H1 (cell line): ENCODE measurements at regions not wholly inside any gene's neighbourhood (a gene's known extent, or its start where the extent isn't known, plus 50 kb on each side); places are given as distances from the start of the nearest gene placed in this dataset.

Experiments used
- CTCF ChIA-PET: fragments of 300-600 bp; sonication (Branson Sonifier 250); formaldehyde crosslinking; loops from one replicate; lab custom pipeline; 2021; ENCODE audit not compliant: partially characterized antibody; lab: Charles Lee
- POLR2A ChIA-PET: fragments of 300-600 bp; sonication (Branson Sonifier 250); formaldehyde crosslinking; loops from one replicate; lab custom pipeline; 2021; ENCODE audit warnings: inconsistent platforms; ENCODE audit not compliant: partially characterized antibody; lab: Charles Lee
- DNase-seq, 2 experiments: peaks; one replicate each; pipeline versions ENCODE4 v3.0.0 to v3.0.0-alpha.2; 2010 to 2022; ENCODE audit warnings: low spot score in 2 of 2, low read depth in 1 of 2, mixed read lengths in 1 of 2
- FAIRE-seq: peaks from 2 replicates; lab custom pipeline; 2011; peaks lifted over from hg19 to GRCh38; lab: Jason Lieb, UNC
- H2AFZ ChIP-seq: 2 replicates; pipeline ENCODE4 v1.8.1; 2012; ENCODE audit warnings: low read length, inconsistent platforms
- H2AK5ac ChIP-seq: 2 replicates; pipeline ENCODE4 v1.6.1; 2013; ENCODE audit warnings: low read depth, low read length
- H2BK120ac ChIP-seq: replicated peaks from 2 replicates; pipeline ENCODE3; 2013; ENCODE audit warnings: low read depth, low read length, inconsistent platforms
- H2BK12ac ChIP-seq: 2 replicates; pipeline ENCODE4 v1.6.1; 2013; ENCODE audit warnings: low read depth, low read length
- H2BK15ac ChIP-seq: 2 replicates; pipeline ENCODE4 v1.6.1; 2013; ENCODE audit warnings: low read length
- H2BK20ac ChIP-seq: 2 replicates; pipeline ENCODE4 v1.6.1; 2013; ENCODE audit warnings: low read length
- H2BK5ac ChIP-seq: 2 replicates; pipeline ENCODE4 v1.6.1; 2013; ENCODE audit warnings: low read depth, low read length
- H3K14ac ChIP-seq: 2 replicates; pipeline ENCODE4 v1.6.1; 2013; ENCODE audit warnings: inconsistent platforms; ENCODE audit not compliant: insufficient read length
- H3K18ac ChIP-seq: 2 replicates; pipeline ENCODE4 v1.6.1; 2013; ENCODE audit warnings: low read length; ENCODE audit errors: extremely low read depth
- H3K23ac ChIP-seq: 2 replicates; pipeline ENCODE4 v1.6.1; 2013; ENCODE audit warnings: inconsistent platforms; ENCODE audit not compliant: insufficient read length
- H3K23me2 ChIP-seq: 2 replicates; pipeline ENCODE4 v1.6.1; 2013; ENCODE audit warnings: low read depth, low read length
- H3K27ac ChIP-seq: 2 replicates; pipeline ENCODE4 v1.6.1; 2011; ENCODE audit warnings: low read depth, low read length, inconsistent platforms
- H3K27me3 ChIP-seq, 4 experiments: replicated peaks in 1 of 4; 1 replicate in 1 of 4; 2 replicates in 3 of 4; pipeline versions ENCODE4 v1.6.1 to v1.8.1; 2011 to 2013; ENCODE audit warnings: low read length in 3 of 4, mild to moderate bottlenecking in 3 of 4, inconsistent platforms in 2 of 4, mixed read lengths in 2 of 4, moderate library complexity in 1 of 4; ENCODE audit not compliant: control insufficient read depth in 3 of 4, insufficient read depth in 3 of 4; ENCODE audit errors: extremely low read depth in 1 of 4
- H3K36me3 ChIP-seq, 4 experiments: 2 replicates each; pipeline versions ENCODE4 v1.6.1 to v1.8.1; 2011 to 2013; ENCODE audit warnings: mild to moderate bottlenecking in 4 of 4, low read length in 3 of 4, moderate library complexity in 2 of 4, control low read depth in 1 of 4, inconsistent platforms in 1 of 4; ENCODE audit not compliant: insufficient read depth in 4 of 4, control insufficient read depth in 2 of 4
- H3K4ac ChIP-seq: replicated peaks from 2 replicates; pipeline ENCODE3; 2013; ENCODE audit warnings: low read length, low read depth, mixed read lengths, inconsistent platforms; ENCODE audit not compliant: insufficient read length
- H3K4me1 ChIP-seq, 4 experiments: replicated peaks in 1 of 4; 1 replicate in 1 of 4; 2 replicates in 3 of 4; pipeline versions ENCODE4 v1.6.1 to v1.8.1; 2011 to 2013; ENCODE audit warnings: low read length in 3 of 4, inconsistent platforms in 2 of 4, mixed read lengths in 1 of 4; ENCODE audit not compliant: insufficient read depth in 4 of 4, control insufficient read depth in 3 of 4
- H3K4me2 ChIP-seq, 2 experiments: 2 replicates each; pipeline versions ENCODE4 v1.6.1 to v1.8.1; 2011 to 2013; ENCODE audit warnings: low read depth in 2 of 2, low read length in 2 of 2, control low read depth in 1 of 2, inconsistent platforms in 1 of 2, mild to moderate bottlenecking in 1 of 2; ENCODE audit not compliant: insufficient read depth in 1 of 2
- H3K4me3 ChIP-seq, 4 experiments: fragments of 200-600, 300-600 bp in 1 of 4; sonication (generic), shearing (Covaris generic), sonication (Bioruptor Twin) in 1 of 4; 2 replicates each; pipeline versions ENCODE4 v1.5.1 to v1.8.1; 2011 to 2016; ENCODE audit warnings: low read length in 4 of 4, low read depth in 3 of 4, control low read depth in 2 of 4, inconsistent platforms in 2 of 4, mild to moderate bottlenecking in 2 of 4, mixed read lengths in 1 of 4, moderate library complexity in 1 of 4; ENCODE audit not compliant: insufficient read depth in 2 of 4; ENCODE audit errors: extremely low read depth in 1 of 4
- H3K56ac ChIP-seq: replicated peaks from 2 replicates; pipeline ENCODE3; 2013; ENCODE audit warnings: low read depth, mild to moderate bottlenecking, mixed read lengths, low read length, inconsistent platforms; ENCODE audit not compliant: insufficient read length
- H3K79me1 ChIP-seq: 2 replicates; pipeline ENCODE4 v1.6.1; 2013; ENCODE audit warnings: low read depth, low read length, control low read depth
- H3K79me2 ChIP-seq, 2 experiments: 2 replicates each; pipeline versions ENCODE4 v1.6.1 to v1.8.1; 2012 to 2013; ENCODE audit warnings: low read length in 2 of 2, mild to moderate bottlenecking in 2 of 2, inconsistent platforms in 1 of 2; ENCODE audit not compliant: insufficient read depth in 2 of 2, control insufficient read depth in 1 of 2
- H3K9ac ChIP-seq, 4 experiments: replicated peaks in 1 of 4; 1 replicate in 1 of 4; 2 replicates in 3 of 4; pipeline versions ENCODE4 v1.6.1 to v1.8.1; 2011 to 2013; ENCODE audit warnings: low read depth in 3 of 4, low read length in 3 of 4, control low read depth in 2 of 4, mild to moderate bottlenecking in 2 of 4, moderate library complexity in 2 of 4, inconsistent platforms in 1 of 4; ENCODE audit errors: extremely low read depth in 1 of 4
- H3K9me3 ChIP-seq, 2 experiments: 2 replicates each; pipeline versions ENCODE4 v1.6.1 to v1.8.1; 2012 to 2013; ENCODE audit warnings: mild to moderate bottlenecking in 2 of 2, moderate library complexity in 2 of 2, control low read depth in 1 of 2, inconsistent platforms in 1 of 2, low read depth in 1 of 2, low read length in 1 of 2, mixed read lengths in 1 of 2; ENCODE audit not compliant: insufficient read depth in 2 of 2
- H4K20me1 ChIP-seq, 2 experiments: replicated peaks in 1 of 2; 2 replicates each; pipeline versions ENCODE3 to v1.8.1; 2011 to 2013; ENCODE audit warnings: inconsistent platforms in 2 of 2, low read length in 2 of 2, mild to moderate bottlenecking in 1 of 2; ENCODE audit not compliant: insufficient read depth in 2 of 2, control insufficient read depth in 1 of 2
- H4K5ac ChIP-seq: 2 replicates; pipeline ENCODE4 v1.6.1; 2013; ENCODE audit warnings: low read length, low read depth, mixed read lengths, inconsistent platforms; ENCODE audit not compliant: insufficient read length
- H4K8ac ChIP-seq: 2 replicates; pipeline ENCODE4 v1.8.0; 2013; ENCODE audit warnings: mild to moderate bottlenecking, moderate library complexity, low read length, inconsistent platforms; ENCODE audit not compliant: insufficient read depth; ENCODE audit errors: extremely low read depth
- H4K91ac ChIP-seq: replicated peaks from 2 replicates; pipeline ENCODE3; 2013; ENCODE audit warnings: low read length, mixed read lengths, inconsistent platforms; ENCODE audit not compliant: insufficient read length
- EGR1 ChIP-seq: IDR thresholded peaks from 2 replicates; pipeline ENCODE4 v1.6.1; 2011; ENCODE audit warnings: low read depth, low read length, borderline replicate concordance
- EP300 ChIP-seq, 2 experiments: IDR thresholded peaks; 1 replicate in 1 of 2; 2 replicates in 1 of 2; pipeline ENCODE4 v1.6.1; 2011 to 2012; ENCODE audit warnings: low read depth in 2 of 2, low read length in 2 of 2, mild to moderate bottlenecking in 2 of 2, borderline replicate concordance in 1 of 2, inconsistent platforms in 1 of 2, moderate library complexity in 1 of 2
- POLR2A ChIP-seq, 2 experiments: IDR thresholded peaks; 1 replicate in 1 of 2; 2 replicates in 1 of 2; pipeline ENCODE4 v1.6.1; 2011; ENCODE audit warnings: low read depth in 2 of 2, low read length in 2 of 2, mild to moderate bottlenecking in 2 of 2; ENCODE audit errors: control extremely low read depth in 1 of 2
- POLR2AphosphoS5 ChIP-seq: IDR thresholded peaks from 2 replicates; pipeline ENCODE4 v1.6.1; 2011; ENCODE audit warnings: low read depth, low read length
- SIN3A ChIP-seq, 2 experiments: IDR thresholded peaks in 1 of 2; conservative IDR thresholded peaks in 1 of 2; 2 replicates each; pipeline ENCODE4 v1.6.1; 2011 to 2012; ENCODE audit warnings: low read length in 2 of 2, improper control_type of control experiment in 1 of 2, low read depth in 1 of 2, mild to moderate bottlenecking in 1 of 2
- TAF1 ChIP-seq: IDR thresholded peaks from 2 replicates; pipeline ENCODE4 v1.6.1; 2011; ENCODE audit warnings: mild to moderate bottlenecking, low read depth, low read length
- TF ChIP-seq, protein P1 (sequence below): IDR thresholded peaks from 2 replicates; pipeline ENCODE4 v1.6.1; 2011; ENCODE audit warnings: low read length, improper control_type of control experiment

DNA sequence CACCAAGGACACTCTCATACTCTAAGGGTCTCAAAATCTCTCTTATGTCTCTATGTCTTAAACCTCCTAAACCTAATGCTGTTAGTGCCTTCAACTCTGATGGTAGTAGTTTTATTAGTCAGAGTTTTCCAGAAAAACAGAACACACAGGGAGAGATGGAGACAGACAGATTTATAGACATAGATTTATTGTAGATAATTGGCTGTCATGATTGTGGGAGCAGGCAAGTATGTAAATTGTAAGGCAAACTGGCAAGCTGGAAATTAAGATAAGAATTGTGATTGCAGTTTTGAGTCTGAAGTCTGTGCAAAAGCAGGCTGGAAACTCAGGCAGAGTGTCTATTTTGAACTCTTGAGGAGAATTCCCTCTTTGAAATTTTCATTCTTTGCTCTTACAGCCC is 96.3 kb upstream of the ROBO1 start:
- CTCF ChIA-PET, result no interaction called here

More for the DNA sequence above, 96.3 kb upstream of the ROBO1 start:
- Histone ChIP-seq H3K4ac (no peak overlapping the region), H3K27me3 (no peaks in the 10 kb centered on the region), H3K18ac (no peak overlapping the region), H3K23ac (no peak overlapping the region), H4K8ac (no peak overlapping the region), H4K20me1 (no peaks in the 10 kb centered on the region), H3K4me2 (no peak overlapping the region), H3K9ac (no peak overlapping the region), H3K4me1 (no peaks in the 10 kb centered on the region), H2BK15ac (no peak overlapping the region), H2BK20ac (no peak overlapping the region), H3K56ac (no peak overlapping the region), H2BK120ac (no peak overlapping the region), H3K14ac (no peak overlapping the region), H3K23me2 (no peaks in the 10 kb centered on the region), H3K79me2 (no peaks in the 10 kb centered on the region), H4K5ac (no peak overlapping the region), H4K91ac (no peak overlapping the region), H2AK5ac (no peak overlapping the region), H2AFZ (no peak overlapping the region), H2BK5ac (no peak overlapping the region), H3K27ac (no peak overlapping the region), H3K36me3 (no peaks in the 10 kb centered on the region), H3K9me3 (no peaks in the 10 kb centered on the region), H3K4me3 (no peak overlapping the region), H3K79me1 (no peaks in the 10 kb centered on the region), H2BK12ac (no peak overlapping the region)
- DNase-seq (no peak), FAIRE-seq (no peak)
- POLR2A ChIA-PET, result no interaction called here
- TF ChIP-seq EP300 (IDR thresholded peaks at IDR 0.05; ENCODE audit: borderline replicate concordance in 1 of 2, low read depth in 2 of 2, low read length in 2 of 2) (no peak), POLR2A (IDR thresholded peaks at IDR 0.05; ENCODE audit: control extremely low read depth in 1 of 2, low read depth in 2 of 2, low read length in 2 of 2) (no peak), EGR1 (no peak), TAF1 (no peak), SIN3A (conservative IDR thresholded peaks at IDR 0.05 in 1 of 2, IDR thresholded peaks at IDR 0.05 in 1 of 2; ENCODE audit: low read depth in 1 of 2, low read length in 2 of 2) (no peak), POLR2AphosphoS5 (no peak)
- TF ChIP-seq, protein P1, sequence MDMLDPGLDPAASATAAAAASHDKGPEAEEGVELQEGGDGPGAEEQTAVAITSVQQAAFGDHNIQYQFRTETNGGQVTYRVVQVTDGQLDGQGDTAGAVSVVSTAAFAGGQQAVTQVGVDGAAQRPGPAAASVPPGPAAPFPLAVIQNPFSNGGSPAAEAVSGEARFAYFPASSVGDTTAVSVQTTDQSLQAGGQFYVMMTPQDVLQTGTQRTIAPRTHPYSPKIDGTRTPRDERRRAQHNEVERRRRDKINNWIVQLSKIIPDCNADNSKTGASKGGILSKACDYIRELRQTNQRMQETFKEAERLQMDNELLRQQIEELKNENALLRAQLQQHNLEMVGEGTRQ, result no peak
